OCI-LY1 (cell line): ENCODE measurements at regions not wholly inside any gene's neighbourhood (a gene's known extent, or its start where the extent isn't known, plus 50 kb on each side); places are given as distances from the start of the nearest gene placed in this dataset.

Source experiments
- H2AFZ ChIP-seq: fragments of 200-600 bp; sonication (generic), shearing (Covaris generic); 2 replicates; pipeline ENCODE4 v1.6.0; 2014; ENCODE audit warnings: antibody characterized with exemption, mild to moderate bottlenecking, low read length
- H3F3A ChIP-seq: fragments of 200-600 bp; sonication (generic), shearing (Covaris generic); 2 replicates; pipeline ENCODE4 v1.6.0; 2014; ENCODE audit warnings: mild to moderate bottlenecking, antibody characterized with exemption, low read length, moderate library complexity; ENCODE audit not compliant: insufficient read depth
- H3K27ac ChIP-seq: fragments of 200-600 bp; sonication (generic); 2 replicates; pipeline ENCODE4 v1.5.1; 2014; ENCODE audit warnings: low read length, mixed run types, mild to moderate bottlenecking, low read depth; ENCODE audit not compliant: poor library complexity, severe bottlenecking
- H3K27me3 ChIP-seq: fragments of 200-600 bp; sonication (generic); 2 replicates; pipeline ENCODE4 v1.6.0; 2014; ENCODE audit warnings: antibody characterized with exemption, mild to moderate bottlenecking, low read length, moderate library complexity; ENCODE audit not compliant: insufficient read depth
- H3K36me3 ChIP-seq: fragments of 200-600 bp; sonication (generic); 2 replicates; pipeline ENCODE4 v1.6.1; 2014; ENCODE audit warnings: mild to moderate bottlenecking, antibody characterized with exemption, low read length, moderate library complexity, mixed read lengths; ENCODE audit not compliant: insufficient read depth
- H3K4me1 ChIP-seq: fragments of 200-600 bp; sonication (generic); 2 replicates; pipeline ENCODE4 v1.5.1; 2014; ENCODE audit warnings: mild to moderate bottlenecking, low read length, moderate library complexity; ENCODE audit not compliant: insufficient read depth, severe bottlenecking
- H3K4me2 ChIP-seq: fragments of 200-600 bp; sonication (generic), shearing (Covaris generic); 2 replicates; pipeline ENCODE4 v1.6.1; 2014; ENCODE audit warnings: low read length
- H3K4me3 ChIP-seq: fragments of 200-600 bp; sonication (generic); 2 replicates; pipeline ENCODE4 v1.5.1; 2014; ENCODE audit warnings: low read length, low read depth, mild to moderate bottlenecking, mixed read lengths; ENCODE audit not compliant: poor library complexity, severe bottlenecking
- H3K79me2 ChIP-seq: fragments of 200-600 bp; shearing (Covaris generic); 2 replicates; pipeline ENCODE4 v1.6.1; 2016; ENCODE audit warnings: mixed run types, low read length, mixed read lengths; ENCODE audit not compliant: insufficient read depth
- H3K9ac ChIP-seq: fragments of 200-600 bp; sonication (generic), shearing (Covaris generic); 2 replicates; pipeline ENCODE4 v1.6.1; 2014; ENCODE audit warnings: mild to moderate bottlenecking, low read length, mixed read lengths
- H3K9me2 ChIP-seq: fragments of 200-600 bp; sonication (generic), shearing (Covaris generic); 2 replicates; pipeline ENCODE4 v1.6.1; 2014; ENCODE audit warnings: low read depth, mild to moderate bottlenecking, low read length, mixed read lengths
- H3K9me3 ChIP-seq: fragments of 200-600 bp; shearing (Covaris generic); 2 replicates; pipeline ENCODE4 v1.6.1; 2014; ENCODE audit warnings: low read length, mixed read lengths
- H4K20me1 ChIP-seq: fragments of 200-600 bp; sonication (generic), shearing (Covaris generic); 2 replicates; pipeline ENCODE4 v1.6.0; 2016; ENCODE audit warnings: mild to moderate bottlenecking, low read length; ENCODE audit not compliant: insufficient read depth
- EZH2 ChIP-seq: fragments of 200-600 bp; sonication (generic), shearing (Covaris generic); IDR thresholded peaks from 2 replicates; pipeline ENCODE4 v1.8.0; 2017; ENCODE audit warnings: borderline replicate concordance, mixed run types, mild to moderate bottlenecking, antibody characterized with exemption, low read length, moderate library complexity, mixed read lengths
- TF ChIP-seq, protein P1 (sequence below): fragments of 200-600 bp; sonication (generic), shearing (Covaris generic); IDR thresholded peaks from 2 replicates; pipeline ENCODE4 v1.5.1; 2017; ENCODE audit warnings: mild to moderate bottlenecking, antibody characterized with exemption, low read length, moderate library complexity, mixed read lengths

DNA sequence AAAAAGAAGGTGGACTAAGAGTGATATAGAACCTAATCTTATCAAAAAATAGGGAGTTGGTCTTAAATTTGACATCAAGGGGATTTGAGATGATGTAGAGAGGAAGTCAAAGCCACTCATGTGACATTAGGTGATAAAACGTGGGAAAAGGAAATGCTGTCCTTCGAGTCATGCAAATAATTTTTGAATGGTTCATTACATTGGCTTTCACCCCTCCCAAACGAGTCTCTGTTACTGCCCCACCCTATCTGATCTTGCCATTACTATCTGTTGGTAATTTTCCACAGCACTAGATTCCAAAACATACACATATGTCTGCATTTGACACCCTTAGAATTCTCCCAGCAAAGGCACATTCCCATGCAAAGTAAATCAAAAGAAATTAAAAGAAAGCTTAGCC is 531.1 kb upstream of the ADAMTS5 start:
- H3K27me3 ChIP-seq = no peaks in the 10 kb centered on the region
- H3F3A ChIP-seq = no peaks in the 10 kb centered on the region
- no peaks in the 10 kb centered on the region for H4K20me1 ChIP-seq
- no peak overlapping the region for H2AFZ ChIP-seq
- no peaks in the 10 kb centered on the region for H3K79me2 ChIP-seq
- H3K4me2 ChIP-seq = no peak overlapping the region
- no peaks in the 10 kb centered on the region for H3K9me3 ChIP-seq
- no peak overlapping the region for H3K9ac ChIP-seq
- no peaks in the 10 kb centered on the region for H3K36me3 ChIP-seq
- H3K4me3 ChIP-seq = no peak overlapping the region
- TF ChIP-seq, protein P1, sequence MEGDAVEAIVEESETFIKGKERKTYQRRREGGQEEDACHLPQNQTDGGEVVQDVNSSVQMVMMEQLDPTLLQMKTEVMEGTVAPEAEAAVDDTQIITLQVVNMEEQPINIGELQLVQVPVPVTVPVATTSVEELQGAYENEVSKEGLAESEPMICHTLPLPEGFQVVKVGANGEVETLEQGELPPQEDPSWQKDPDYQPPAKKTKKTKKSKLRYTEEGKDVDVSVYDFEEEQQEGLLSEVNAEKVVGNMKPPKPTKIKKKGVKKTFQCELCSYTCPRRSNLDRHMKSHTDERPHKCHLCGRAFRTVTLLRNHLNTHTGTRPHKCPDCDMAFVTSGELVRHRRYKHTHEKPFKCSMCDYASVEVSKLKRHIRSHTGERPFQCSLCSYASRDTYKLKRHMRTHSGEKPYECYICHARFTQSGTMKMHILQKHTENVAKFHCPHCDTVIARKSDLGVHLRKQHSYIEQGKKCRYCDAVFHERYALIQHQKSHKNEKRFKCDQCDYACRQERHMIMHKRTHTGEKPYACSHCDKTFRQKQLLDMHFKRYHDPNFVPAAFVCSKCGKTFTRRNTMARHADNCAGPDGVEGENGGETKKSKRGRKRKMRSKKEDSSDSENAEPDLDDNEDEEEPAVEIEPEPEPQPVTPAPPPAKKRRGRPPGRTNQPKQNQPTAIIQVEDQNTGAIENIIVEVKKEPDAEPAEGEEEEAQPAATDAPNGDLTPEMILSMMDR = no peak
- no peak for TF ChIP-seq EZH2
- H3K4me1 ChIP-seq = no peaks in the 10 kb centered on the region
- no peaks in the 10 kb centered on the region for H3K9me2 ChIP-seq
- H3K27ac ChIP-seq = no peak overlapping the region

GRCh38 chr21:27495836-27496235 is 528.9 kb upstream of the ADAMTS5 start:
- Histone ChIP-seq H4K20me1 (no peaks in the 10 kb centered on the region), H3F3A (no peaks in the 10 kb centered on the region), H3K27me3 (no peaks in the 10 kb centered on the region), H3K36me3 (no peaks in the 10 kb centered on the region), H3K9me2 (no peaks in the 10 kb centered on the region), H3K79me2 (no peaks in the 10 kb centered on the region), H3K27ac (no peak overlapping the region), H2AFZ (no peak overlapping the region), H3K4me3 (no peak overlapping the region), H3K4me1 (no peaks in the 10 kb centered on the region), H3K9me3 (no peaks in the 10 kb centered on the region), H3K9ac (no peak overlapping the region), H3K4me2 (no peak overlapping the region)
- TF ChIP-seq, protein P1 = no peak
- TF ChIP-seq EZH2 = no peak

DNA sequence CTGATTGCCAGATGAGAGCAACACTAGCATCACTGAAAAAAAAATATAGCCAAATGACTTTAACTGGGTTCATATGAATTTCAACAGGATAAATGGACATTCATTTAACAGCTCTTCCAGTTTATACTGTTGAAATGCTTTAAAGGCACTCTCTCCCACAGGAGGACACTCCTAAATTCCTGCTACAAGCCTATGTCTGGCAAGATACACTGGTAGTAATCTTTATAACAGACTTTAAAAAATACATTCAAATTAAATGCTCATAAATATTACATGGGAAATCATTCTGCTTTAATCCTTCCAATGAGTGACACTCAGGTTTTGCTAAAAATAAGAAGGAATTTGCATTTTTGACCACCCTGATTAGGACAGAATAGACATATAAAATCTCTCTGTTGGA is 526.7 kb upstream of the ADAMTS5 start:
- no peak overlapping the region for H3K4me2 ChIP-seq
- no peak overlapping the region for H3K27ac ChIP-seq
- H3K4me1 ChIP-seq = no peaks in the 10 kb centered on the region
- no peaks in the 10 kb centered on the region for H4K20me1 ChIP-seq
- no peaks in the 10 kb centered on the region for H3F3A ChIP-seq
- no peak overlapping the region for H3K4me3 ChIP-seq
- TF ChIP-seq, protein P1 = no peak
- TF ChIP-seq EZH2 = no peak
- H3K36me3 ChIP-seq = no peaks in the 10 kb centered on the region
- H3K9me3 ChIP-seq = no peaks in the 10 kb centered on the region
- H3K27me3 ChIP-seq = no peaks in the 10 kb centered on the region
- no peak overlapping the region for H2AFZ ChIP-seq
- no peaks in the 10 kb centered on the region for H3K9me2 ChIP-seq
- H3K79me2 ChIP-seq = no peaks in the 10 kb centered on the region
- H3K9ac ChIP-seq = no peak overlapping the region
